GM21515 (cell line): ENCODE measurements at regions not wholly inside any gene's neighbourhood (a gene's known extent, or its start where the extent isn't known, plus 50 kb on each side); places are given as distances from the start of the nearest gene placed in this dataset.

Experiments
- ATAC-seq: cut with Tn5 transposase; IDR thresholded peaks from one replicate; pipeline ENCODE4 v1.9.1; 2021; ENCODE audit not compliant: unreplicated experiment

GRCh38 chr9:105143136-105143430, 101.4 kb upstream of the SLC44A1 start:
- no peak for ATAC-seq

GRCh38 chr9:105144076-105144475, 100.4 kb upstream of the SLC44A1 start:
- no peak for ATAC-seq

- no peak for ATAC-seq
Measured at GRCh38 chr9:105144841-105145240, 99.6 kb upstream of the SLC44A1 start.

GRCh38 chr9:105146677-105147076, 97.8 kb upstream of the SLC44A1 start:
- no peak for ATAC-seq

- no peak for ATAC-seq
Measured at GRCh38 chr9:105147110-105147871, 97.2 kb upstream of the SLC44A1 start.

GRCh38 chr9:105148328-105149006, 96.0 kb upstream of the SLC44A1 start:
- ATAC-seq: no peak

- ATAC-seq: no peak
Measured at GRCh38 chr9:105150991-105151685, 93.3 kb upstream of the SLC44A1 start.

GRCh38 chr9:105151686-105151995, 92.8 kb upstream of the SLC44A1 start:
- ATAC-seq: no peak

- no peak for ATAC-seq
Measured at GRCh38 chr9:105154723-105155191, 89.7 kb upstream of the SLC44A1 start.

- ATAC-seq: peak; percentile 86
Measured at GRCh38 chr9:105157171-105157583, 87.3 kb upstream of the SLC44A1 start.

GRCh38 chr9:105158020-105158419, 86.4 kb upstream of the SLC44A1 start:
- no peak for ATAC-seq

- ATAC-seq: no peak
Measured at GRCh38 chr9:105158898-105159297, 85.6 kb upstream of the SLC44A1 start.

GRCh38 chr9:105168870-105169319, 75.6 kb upstream of the SLC44A1 start:
- ATAC-seq: no peak

GRCh38 chr9:105171076-105171475, 73.4 kb upstream of the SLC44A1 start:
- no peak for ATAC-seq

GRCh38 chr9:105171589-105171988, 72.9 kb upstream of the SLC44A1 start:
- ATAC-seq: no peak

GRCh38 chr9:105172436-105172835, 72.0 kb upstream of the SLC44A1 start:
- no peak for ATAC-seq

GRCh38 chr9:105173306-105173705, 71.1 kb upstream of the SLC44A1 start:
- ATAC-seq: no peak

- ATAC-seq: no peak
Measured at GRCh38 chr9:105173826-105174225, 70.6 kb upstream of the SLC44A1 start.

- no peak for ATAC-seq
Measured at GRCh38 chr9:105176194-105176593, 68.3 kb upstream of the SLC44A1 start.

- no peak for ATAC-seq
Measured at GRCh38 chr9:105178076-105178475, 66.4 kb upstream of the SLC44A1 start.

- no peak for ATAC-seq
Measured at GRCh38 chr9:105187781-105188180, 56.7 kb upstream of the SLC44A1 start.

- no peak for ATAC-seq
Measured at GRCh38 chr9:105188746-105189145, 55.7 kb upstream of the SLC44A1 start.
